Peyer's patch (tissue), 4 donors: ENCODE measurements at regions not wholly inside any gene's neighbourhood (a gene's known extent, or its start where the extent isn't known, plus 50 kb on each side); places are given as distances from the start of the nearest gene placed in this dataset.

Experiments used
- CTCF ChIP-seq, 6 experiments: fragments of 450-650 bp in 4 of 6; fragments of 200-600 bp in 2 of 6; sonication (generic) in 1 of 6; IDR thresholded peaks; one replicate each; pipeline ENCODE4 v1.5.1; 2017 to 2019; ENCODE audit warnings: antibody characterized with exemption in 6 of 6, mild to moderate bottlenecking in 3 of 6, moderate library complexity in 1 of 6
- POLR2A ChIP-seq, 2 donors: fragments of 450-650 bp; IDR thresholded peaks; one replicate each; pipeline ENCODE4 v1.5.1; 2017; ENCODE audit warnings: antibody characterized with exemption in 2 of 2, mild to moderate bottlenecking in 2 of 2, moderate library complexity in 2 of 2

- TF ChIP-seq CTCF (IDR thresholded peaks at IDR 0.05) (no peak), POLR2A (IDR thresholded peaks at IDR 0.05) (no peak)
Measured at GRCh38 chr15:87401973-87402372, 854.6 kb downstream of the NTRK3 start.
